ENCODE measurements at regions not wholly inside any gene's neighbourhood (a gene's known extent, or its start where the extent isn't known, plus 50 kb on each side); places are given as distances from the start of the nearest gene placed in this dataset.

DNA sequence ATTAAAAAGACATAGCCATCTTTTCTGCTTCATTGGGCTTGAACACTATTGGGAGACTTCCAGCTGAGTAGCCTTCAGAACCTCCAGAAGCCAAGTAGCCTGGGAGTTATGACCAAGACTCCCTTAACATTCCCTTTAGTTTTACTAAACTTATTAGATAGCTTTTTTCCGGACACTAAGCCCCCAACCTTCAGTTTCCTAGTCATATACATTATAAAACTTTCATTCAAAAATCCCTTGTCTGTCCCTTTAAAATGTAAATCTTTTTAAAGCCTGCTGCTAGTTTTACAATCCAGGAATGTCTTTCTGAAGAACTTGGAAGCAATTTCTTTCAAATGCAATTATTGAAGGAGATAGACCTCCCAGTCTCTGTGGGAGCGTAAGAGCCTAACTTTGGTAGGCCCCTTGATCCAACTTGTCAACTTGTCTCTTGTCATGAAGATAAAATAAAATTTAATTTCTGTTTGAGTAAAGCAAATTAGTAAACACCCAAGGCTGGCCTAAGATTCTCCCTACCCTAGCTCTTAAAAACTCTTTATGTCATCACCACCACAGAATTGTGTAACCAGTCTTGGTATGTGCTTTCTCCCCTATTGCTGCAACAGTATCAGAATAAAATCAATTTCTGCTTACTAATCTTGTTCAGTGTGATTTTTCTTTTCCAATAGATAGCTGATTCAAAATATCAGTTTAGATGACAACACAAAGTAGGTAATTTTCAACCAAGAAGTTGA is 796.2 kb downstream of the PLA2G4A start:
- TF ChIP-seq CTCF (IDR thresholded peaks at IDR 0.05) (no peak), POLR2A (IDR thresholded peaks at IDR 0.05) (no peak), POLR2AphosphoS5 (IDR thresholded peaks at IDR 0.05) (no peak)

All from sigmoid colon (tissue), 4 donors.